SU-DHL-6 (cell line): ENCODE measurements at regions not wholly inside any gene's neighbourhood (a gene's known extent, or its start where the extent isn't known, plus 50 kb on each side); places are given as distances from the start of the nearest gene placed in this dataset.

ENCODE experiments used
- H2AFZ ChIP-seq: fragments of 200-600 bp; sonication (generic); 2 replicates; pipeline ENCODE4 v1.6.1; 2014; ENCODE audit warnings: low read depth, mild to moderate bottlenecking, moderate library complexity, mixed read lengths, antibody characterized with exemption, low read length; ENCODE audit not compliant: severe bottlenecking
- H3F3A ChIP-seq: fragments of 200-600 bp; shearing (Covaris generic); 2 replicates; pipeline ENCODE4 v1.6.0; 2016; ENCODE audit warnings: antibody characterized with exemption, mild to moderate bottlenecking; ENCODE audit not compliant: insufficient read depth
- H3K27ac ChIP-seq: fragments of 200-600 bp; sonication (generic); 2 replicates; pipeline ENCODE4 v1.5.1; 2016; ENCODE audit warnings: low read depth, mild to moderate bottlenecking, low read length, moderate library complexity, mixed read lengths
- H3K27me3 ChIP-seq: fragments of 200-600 bp; sonication (generic), shearing (Covaris generic); 2 replicates; pipeline ENCODE4 v1.6.0; 2014; ENCODE audit warnings: mild to moderate bottlenecking, low read length
- H3K36me3 ChIP-seq: fragments of 200-600 bp; sonication (generic); 2 replicates; pipeline ENCODE4 v1.6.1; 2014; ENCODE audit warnings: mild to moderate bottlenecking, low read length, mixed read lengths
- H3K4me2 ChIP-seq: fragments of 300-600, 200-600 bp; shearing (Covaris generic), sonication (generic); 2 replicates; pipeline ENCODE4 v1.6.0; 2014; ENCODE audit warnings: low read length, low read depth, mild to moderate bottlenecking; ENCODE audit not compliant: poor library complexity, severe bottlenecking
- H3K4me3 ChIP-seq: fragments of 200-600 bp; sonication (generic); 2 replicates; pipeline ENCODE4 v1.5.1; 2014; ENCODE audit warnings: antibody characterized with exemption, low read length, mild to moderate bottlenecking, mixed read lengths; ENCODE audit not compliant: insufficient read depth, poor library complexity, severe bottlenecking
- H3K79me2 ChIP-seq: fragments of 200-600 bp; sonication (generic); 2 replicates; pipeline ENCODE4 v1.6.1; 2014; ENCODE audit warnings: mild to moderate bottlenecking, low read length, moderate library complexity; ENCODE audit not compliant: insufficient read depth
- H3K9ac ChIP-seq: fragments of 200-600 bp; sonication (generic); 2 replicates; pipeline ENCODE4 v1.7.0; 2014; ENCODE audit warnings: mild to moderate bottlenecking, low read length
- H3K9me2 ChIP-seq: fragments of 200-600 bp; sonication (generic); replicated peaks from 2 replicates; pipeline ENCODE4 v1.6.1; 2014; ENCODE audit warnings: low read length; ENCODE audit not compliant: insufficient read depth
- H3K9me3 ChIP-seq: fragments of 200-600 bp; sonication (generic); 2 replicates; pipeline ENCODE4 v1.6.1; 2014; ENCODE audit warnings: low read length, mixed read lengths; ENCODE audit not compliant: insufficient read depth
- H4K20me1 ChIP-seq: fragments of 200-600 bp; sonication (generic); 2 replicates; pipeline ENCODE4 v1.6.1; 2014; ENCODE audit warnings: low read depth, mild to moderate bottlenecking, antibody characterized with exemption, low read length, moderate library complexity, mixed read lengths
- CTCF ChIP-seq: fragments of 200-600 bp; sonication (generic); IDR thresholded peaks from one replicate; pipeline ENCODE4 v1.5.1; 2017; ENCODE audit warnings: antibody characterized with exemption, mild to moderate bottlenecking, low read length, moderate library complexity; ENCODE audit not compliant: insufficient read depth, poor library complexity, severe bottlenecking
- EZH2phosphoT487 ChIP-seq: fragments of 200-600 bp; sonication (generic), shearing (Covaris generic); conservative IDR thresholded peaks from 2 replicates; pipeline ENCODE4 v1.6.1; 2018; ENCODE audit warnings: mild to moderate bottlenecking, antibody characterized with exemption, low read length, moderate library complexity, mixed read lengths

DNA sequence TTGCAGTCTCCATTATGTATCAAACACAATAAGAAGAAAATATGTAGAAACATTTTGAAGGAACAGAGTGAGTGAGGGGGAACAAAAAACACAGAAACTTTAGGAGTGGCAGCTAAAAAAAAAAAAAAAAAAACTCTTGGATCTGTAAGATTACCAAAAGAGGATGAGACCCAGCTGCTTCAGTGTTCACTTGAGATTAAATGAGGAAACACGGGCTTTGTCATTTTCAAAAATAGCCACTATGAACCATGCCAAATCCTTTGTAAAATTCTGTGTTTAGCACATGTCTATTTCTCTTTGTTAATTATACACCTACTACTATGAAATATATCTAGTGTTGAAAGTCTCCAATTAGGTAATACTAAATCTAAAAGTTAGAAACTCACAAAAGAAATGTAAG is 485.9 kb downstream of the EFNA5 start:
- no peaks in the 10 kb centered on the region for H3K27me3 ChIP-seq
- no peaks in the 10 kb centered on the region for H3K9me2 ChIP-seq
- TF ChIP-seq EZH2phosphoT487 (no peak), CTCF (no peak)
- no peaks in the 10 kb centered on the region; the same call in 1 of the 2 replicates for H3K9me3 ChIP-seq
- H3K9ac ChIP-seq: no peak overlapping the region
- no peak overlapping the region for H3K4me2 ChIP-seq
- no peaks in the 10 kb centered on the region for H3F3A ChIP-seq
- H4K20me1 ChIP-seq: no peaks in the 10 kb centered on the region
- H3K36me3 ChIP-seq: no peaks in the 10 kb centered on the region
- no peak overlapping the region for H3K4me3 ChIP-seq
- no peak overlapping the region for H2AFZ ChIP-seq
- no peak overlapping the region for H3K27ac ChIP-seq
- no peaks in the 10 kb centered on the region for H3K79me2 ChIP-seq

- no peak overlapping the region for H3K27ac ChIP-seq
- H3K27me3 ChIP-seq: no peaks in the 10 kb centered on the region
- no peaks in the 10 kb centered on the region for H3K79me2 ChIP-seq
- H3K9me3 ChIP-seq: no peaks in the 10 kb centered on the region; the same call in 1 of the 2 replicates
- no peaks in the 10 kb centered on the region for H3K36me3 ChIP-seq
- no peaks in the 10 kb centered on the region for H3F3A ChIP-seq
- no peaks in the 10 kb centered on the region for H4K20me1 ChIP-seq
- H2AFZ ChIP-seq: no peak overlapping the region
- TF ChIP-seq EZH2phosphoT487: no peak
- TF ChIP-seq CTCF: no peak
- no peak overlapping the region for H3K9ac ChIP-seq
- H3K4me2 ChIP-seq: no peak overlapping the region
- no peak overlapping the region for H3K4me3 ChIP-seq
- no peaks in the 10 kb centered on the region for H3K9me2 ChIP-seq
Measured at GRCh38 chr5:107184066-107184465, 486.7 kb downstream of the EFNA5 start.

GRCh38 chr5:107170620-107171019 is 500.1 kb downstream of the EFNA5 start:
- Histone ChIP-seq H3K9me3 (peaks cover 18% of the 10 kb centered on the region; the same call in 1 of the 2 replicates), H3K9me2 (no peaks in the 10 kb centered on the region), H2AFZ (no peak overlapping the region), H3K4me3 (no peak overlapping the region), H3K79me2 (no peaks in the 10 kb centered on the region), H3K27ac (no peak overlapping the region), H3K36me3 (no peaks in the 10 kb centered on the region), H3F3A (no peaks in the 10 kb centered on the region), H3K27me3 (no peaks in the 10 kb centered on the region), H3K4me2 (no peak overlapping the region), H3K9ac (no peak overlapping the region), H4K20me1 (no peaks in the 10 kb centered on the region)
- TF ChIP-seq EZH2phosphoT487: no peak
- TF ChIP-seq CTCF: no peak

DNA sequence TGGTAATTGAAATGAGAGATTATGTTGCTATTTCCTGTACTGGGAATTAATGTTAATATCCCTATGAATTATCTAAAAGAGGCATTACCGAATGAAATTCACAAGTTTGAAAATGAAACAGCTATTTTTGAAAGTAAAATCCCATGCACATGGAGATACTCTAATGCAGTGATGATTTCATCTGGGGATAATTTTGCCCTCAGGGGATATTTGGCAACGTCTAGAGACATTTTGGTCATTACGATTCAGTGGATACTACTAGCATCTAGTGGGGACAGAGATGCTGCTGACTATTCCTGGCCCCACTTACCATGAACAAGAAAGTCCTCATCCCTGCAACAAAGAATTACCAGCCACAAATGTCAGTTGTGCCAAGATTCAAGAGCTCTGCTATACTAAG is 500.9 kb downstream of the EFNA5 start:
- no peaks in the 10 kb centered on the region for H3F3A ChIP-seq
- no peaks in the 10 kb centered on the region for H3K9me2 ChIP-seq
- H3K27me3 ChIP-seq: no peaks in the 10 kb centered on the region
- TF ChIP-seq EZH2phosphoT487 (no peak), CTCF (no peak)
- H2AFZ ChIP-seq: no peak overlapping the region
- H3K79me2 ChIP-seq: no peaks in the 10 kb centered on the region
- H3K4me3 ChIP-seq: no peak overlapping the region
- H4K20me1 ChIP-seq: no peaks in the 10 kb centered on the region
- H3K4me2 ChIP-seq: no peak overlapping the region
- H3K27ac ChIP-seq: no peak overlapping the region
- H3K9me3 ChIP-seq: peaks cover 18% of the 10 kb centered on the region; the same call in 1 of the 2 replicates
- H3K36me3 ChIP-seq: no peaks in the 10 kb centered on the region
- H3K9ac ChIP-seq: no peak overlapping the region
